NCI-H69 (cell line): ENCODE measurements at regions not wholly inside any gene's neighbourhood (a gene's known extent, or its start where the extent isn't known, plus 50 kb on each side); places are given as distances from the start of the nearest gene placed in this dataset.
"Not testable (repeated sequence)": the region's sequence is repeated elsewhere in the genome, so short reads cannot be mapped to it uniquely, and the experiment has no call there.

ENCODE experiments used
- DNase-seq: peaks from one replicate; lab custom pipeline; 2025; lab: John Stamatoyannopoulos, UW

DNA sequence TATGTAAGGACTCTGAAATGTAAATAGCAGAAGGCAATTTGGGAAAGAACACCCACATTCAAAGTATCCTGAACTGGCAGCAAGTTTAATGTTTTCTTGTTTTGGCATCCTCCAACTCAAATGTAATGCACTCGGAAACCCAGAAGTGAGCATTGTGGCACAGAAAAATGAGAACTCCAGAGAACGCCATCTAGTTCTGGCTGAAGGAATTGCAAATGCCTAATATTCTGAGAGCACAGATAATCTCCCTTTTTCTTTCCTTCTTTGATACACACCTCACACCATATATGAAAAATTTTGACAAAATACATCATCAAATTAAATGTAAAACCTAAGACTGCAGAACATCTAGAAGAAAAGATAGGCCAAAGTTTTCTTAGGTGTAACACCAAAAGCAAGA is 52.1 kb downstream of the PWWP3B start:
- DNase-seq, result no peak

DNA sequence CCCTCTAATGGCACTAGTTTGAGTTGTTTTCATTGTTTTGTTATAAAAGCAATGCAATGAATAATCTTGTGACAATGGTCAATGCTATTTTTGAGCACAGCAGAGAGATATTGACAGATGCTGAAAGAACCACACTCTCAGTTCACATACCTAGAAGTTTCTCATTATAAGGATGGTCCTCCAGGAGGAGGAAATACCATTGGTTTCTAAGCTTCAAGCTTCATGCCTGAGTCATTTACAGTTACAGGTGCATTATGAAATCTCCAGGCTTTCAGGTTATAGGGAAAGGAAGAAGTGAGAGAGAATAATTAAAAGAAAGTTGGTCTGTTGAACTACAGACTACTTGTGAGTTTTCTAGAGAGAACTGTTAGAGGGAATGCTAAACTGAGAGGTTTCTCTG is 75.3 kb downstream of the PWWP3B start:
- DNase-seq, result no peak

DNA sequence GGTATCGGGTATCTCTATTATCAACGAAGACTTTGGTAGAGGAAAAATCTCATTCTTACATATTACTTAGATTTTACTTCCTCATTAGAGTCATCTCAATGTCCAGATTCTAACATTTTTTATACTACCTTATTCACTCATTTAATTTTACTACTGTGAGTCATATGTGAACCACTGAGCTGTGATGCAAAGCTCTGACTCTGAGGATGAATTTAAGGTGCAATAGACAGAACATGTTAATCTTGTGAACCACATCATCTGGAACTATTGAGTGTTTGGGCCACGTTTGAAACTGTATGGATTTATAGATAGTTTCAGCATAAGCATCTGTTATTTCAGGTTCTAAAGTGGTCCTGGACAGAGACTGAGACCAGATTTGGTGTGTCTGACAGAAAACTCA is 78.4 kb downstream of the PWWP3B start:
- no peak for DNase-seq

DNA sequence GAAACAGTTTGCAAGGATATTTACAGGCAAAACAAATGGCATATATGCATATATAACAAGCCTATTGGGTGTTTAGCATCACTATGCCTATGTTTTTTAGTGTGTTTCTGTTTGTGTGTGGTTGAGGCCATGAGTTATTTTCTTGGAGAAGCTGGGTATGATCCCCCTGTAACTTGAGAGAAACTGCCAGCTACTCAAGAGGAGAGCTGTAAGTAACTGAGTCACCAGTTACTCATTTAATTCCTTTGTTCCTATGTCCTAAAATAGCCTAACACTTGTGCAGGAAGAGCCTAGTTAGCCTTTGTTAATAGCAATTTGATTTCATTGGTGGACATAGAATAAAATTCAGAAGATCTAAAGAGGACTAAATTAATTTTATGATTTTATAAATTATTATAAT is 79.1 kb downstream of the PWWP3B start:
- DNase-seq, result no peak

DNA sequence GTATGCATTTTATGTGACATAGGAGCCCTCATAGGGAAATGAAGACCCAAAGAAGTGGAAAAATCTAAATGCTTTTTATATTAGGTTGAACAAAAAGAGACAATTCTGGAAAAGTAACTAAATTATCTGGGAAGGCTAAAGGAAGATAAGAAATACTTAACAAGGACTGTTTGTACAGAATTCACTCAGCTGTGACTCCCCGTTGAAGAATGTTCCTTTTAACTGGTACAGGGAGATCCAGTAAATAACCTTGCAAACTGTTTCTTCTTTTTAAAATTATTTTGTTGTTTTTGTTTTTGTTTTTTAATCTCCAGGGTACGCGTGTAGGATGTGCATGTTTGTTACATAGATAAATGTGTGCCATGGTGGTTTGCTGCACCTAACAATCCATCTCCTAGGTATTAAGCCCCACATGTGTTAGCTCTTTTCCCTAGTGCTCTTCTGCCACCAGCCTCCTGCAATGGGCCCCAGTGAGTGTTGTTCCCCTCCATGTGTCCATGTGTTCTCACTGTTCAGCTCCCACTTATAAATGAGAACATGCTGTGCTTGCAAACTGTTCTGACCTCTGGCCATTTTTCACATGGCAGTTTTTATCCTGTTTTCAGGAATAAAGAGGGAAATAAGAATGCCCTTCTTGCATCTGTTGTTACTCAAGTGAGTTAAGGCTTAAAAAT is 81.7 kb downstream of the PWWP3B start:
- DNase-seq, result no peak

DNA sequence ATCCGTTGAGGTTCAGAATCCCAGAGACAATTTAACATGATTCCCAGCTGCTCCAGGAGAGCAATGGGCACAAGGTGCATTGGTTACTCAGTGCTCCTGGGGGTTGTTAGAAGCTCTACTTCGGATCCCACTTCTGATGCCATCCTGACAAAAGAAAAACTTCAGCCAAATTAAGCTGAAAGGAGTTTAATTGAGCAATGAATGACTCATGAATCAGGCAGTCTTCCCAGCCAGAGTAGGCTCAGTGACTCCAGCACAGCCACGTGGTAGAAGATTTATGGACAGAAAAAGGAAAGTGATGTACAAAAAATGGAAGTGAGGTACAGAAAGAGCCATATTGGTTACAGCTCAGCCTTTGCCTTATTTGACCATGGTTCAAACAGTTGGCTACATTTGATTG is 95.7 kb downstream of the PWWP3B start:
- DNase-seq, result no peak

DNA sequence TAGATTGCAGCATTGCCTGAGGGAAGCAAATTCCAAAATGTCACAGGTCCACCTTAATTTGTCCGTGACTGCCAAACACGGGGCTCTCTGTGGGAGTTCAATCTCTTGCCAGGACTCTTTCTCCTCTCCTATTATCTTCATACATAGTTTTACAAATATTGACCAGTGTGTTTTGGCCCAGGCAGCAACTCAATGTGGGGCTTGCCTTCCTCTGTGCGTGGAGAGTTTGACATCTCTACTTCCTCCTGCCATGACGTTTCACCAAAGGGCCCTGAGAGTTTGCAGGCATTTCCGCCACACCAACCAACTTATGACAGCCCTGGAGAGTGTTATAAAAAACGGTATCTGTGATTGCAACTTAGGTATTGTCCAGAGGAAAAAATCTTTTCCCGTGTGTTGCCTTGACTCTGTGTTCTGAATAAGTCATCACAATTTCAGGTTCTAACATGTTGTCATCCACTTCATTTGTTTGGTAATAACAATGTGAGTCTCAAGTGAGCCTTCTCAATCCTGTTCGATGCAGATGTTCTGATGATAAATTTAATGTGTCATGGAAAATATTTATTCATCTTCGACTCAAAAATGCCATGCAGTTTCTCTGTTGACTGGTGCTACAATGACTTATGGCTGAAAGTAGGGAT is 106.0 kb downstream of the PWWP3B start:
- not testable (repeated sequence) for DNase-seq

DNA sequence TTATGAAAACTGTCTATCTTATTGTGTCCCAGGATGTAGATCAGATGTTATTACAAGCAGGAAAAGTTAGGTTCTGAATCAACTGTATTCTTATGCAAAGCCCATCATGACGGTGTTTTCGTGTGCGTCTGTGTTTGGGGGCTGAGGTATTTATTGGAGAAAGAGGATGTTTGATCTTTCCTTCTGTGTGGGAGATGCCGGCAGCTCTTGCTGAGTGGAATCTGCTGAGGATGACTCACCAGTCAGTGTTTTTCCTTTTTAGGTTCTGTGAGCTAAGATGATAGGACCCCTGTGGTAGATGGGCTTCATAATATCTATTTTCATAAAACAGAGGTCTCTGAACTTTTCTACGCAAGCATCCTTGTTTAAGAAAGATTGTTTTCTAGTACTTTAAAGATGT is 107.1 kb downstream of the PWWP3B start:
- DNase-seq, result not testable (repeated sequence)

DNA sequence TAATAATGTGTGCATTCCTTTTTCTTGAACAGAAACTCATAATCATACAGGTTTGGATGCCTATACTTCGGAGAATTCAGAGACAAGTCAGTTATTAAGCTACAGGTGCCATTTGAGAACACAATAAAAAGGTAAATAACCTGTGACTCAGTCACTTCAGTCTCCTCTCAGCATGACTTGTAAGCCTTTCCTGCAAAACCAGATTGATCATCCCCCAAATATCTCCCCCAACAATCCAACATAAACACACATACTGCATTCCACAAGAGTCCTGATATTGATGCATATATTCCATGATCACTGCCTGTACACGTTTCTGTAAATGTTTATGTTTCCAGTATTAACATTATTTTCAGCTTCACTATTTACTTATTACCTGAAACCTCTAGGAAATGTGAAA is 110.8 kb downstream of the PWWP3B start:
- DNase-seq, result no peak

DNA sequence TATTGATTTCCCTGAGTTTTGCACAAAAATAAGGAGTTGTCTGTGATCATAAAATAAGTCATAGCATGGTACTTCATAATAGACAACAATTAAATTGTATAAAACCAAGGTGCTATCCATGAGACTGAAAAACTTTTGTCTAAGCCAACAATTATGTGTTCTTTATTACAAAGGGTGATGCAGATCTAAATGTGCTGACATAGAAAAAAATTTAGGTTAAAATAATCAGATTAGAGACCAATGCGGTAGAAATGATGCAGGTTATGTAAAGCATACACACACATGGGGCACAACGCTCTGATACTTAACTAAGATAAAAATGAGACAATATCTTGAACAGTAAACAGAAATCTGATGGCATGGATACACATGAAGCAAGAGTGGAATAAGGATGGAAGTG is 113.3 kb downstream of the PWWP3B start:
- DNase-seq, result no peak

DNA sequence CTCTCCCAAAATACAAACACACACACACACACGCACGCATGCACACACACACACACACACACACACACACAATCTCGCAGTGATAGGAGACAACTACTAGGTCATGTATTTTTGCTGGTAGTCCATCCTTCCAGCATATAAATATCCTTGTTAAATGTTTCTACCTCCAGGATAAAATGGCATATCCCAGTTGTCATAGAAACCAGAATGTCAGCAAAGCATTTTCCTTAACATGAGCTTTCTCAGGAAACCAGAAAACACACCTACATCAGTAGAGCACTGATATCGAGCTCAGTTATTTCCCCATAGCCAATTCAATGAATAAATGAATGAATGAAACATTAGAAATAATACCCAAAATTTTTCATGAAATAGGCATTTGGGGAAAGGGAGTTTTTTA is 115.7 kb downstream of the PWWP3B start:
- DNase-seq, result no peak

DNA sequence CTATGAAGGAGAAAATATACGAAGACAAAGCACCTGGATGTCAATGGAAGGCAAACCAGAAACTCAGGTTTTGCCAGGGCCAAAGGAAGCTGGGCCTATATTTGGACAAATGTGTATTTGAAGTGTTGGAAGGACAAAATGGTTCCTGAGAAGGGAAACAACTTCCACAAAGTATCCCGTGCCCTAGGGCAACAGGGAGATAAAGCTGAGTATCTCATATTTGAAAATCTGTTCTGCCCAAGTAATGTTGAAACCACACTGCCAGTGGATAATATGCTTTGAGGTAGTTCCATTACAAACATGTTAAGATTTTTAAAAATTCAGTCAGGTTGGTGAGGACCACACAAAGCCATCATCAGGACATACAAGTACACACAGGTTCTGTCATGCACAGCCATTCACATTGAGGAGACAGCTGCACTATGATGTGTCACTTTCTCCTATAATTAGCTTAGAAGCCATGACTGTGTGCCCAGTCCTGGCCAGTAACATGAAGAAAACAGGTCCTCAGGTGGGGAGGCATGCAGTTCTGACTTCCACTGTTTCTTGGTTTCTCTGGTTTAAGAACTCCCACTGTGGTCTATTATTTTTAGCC is 116.4 kb downstream of the PWWP3B start:
- no peak for DNase-seq

DNA sequence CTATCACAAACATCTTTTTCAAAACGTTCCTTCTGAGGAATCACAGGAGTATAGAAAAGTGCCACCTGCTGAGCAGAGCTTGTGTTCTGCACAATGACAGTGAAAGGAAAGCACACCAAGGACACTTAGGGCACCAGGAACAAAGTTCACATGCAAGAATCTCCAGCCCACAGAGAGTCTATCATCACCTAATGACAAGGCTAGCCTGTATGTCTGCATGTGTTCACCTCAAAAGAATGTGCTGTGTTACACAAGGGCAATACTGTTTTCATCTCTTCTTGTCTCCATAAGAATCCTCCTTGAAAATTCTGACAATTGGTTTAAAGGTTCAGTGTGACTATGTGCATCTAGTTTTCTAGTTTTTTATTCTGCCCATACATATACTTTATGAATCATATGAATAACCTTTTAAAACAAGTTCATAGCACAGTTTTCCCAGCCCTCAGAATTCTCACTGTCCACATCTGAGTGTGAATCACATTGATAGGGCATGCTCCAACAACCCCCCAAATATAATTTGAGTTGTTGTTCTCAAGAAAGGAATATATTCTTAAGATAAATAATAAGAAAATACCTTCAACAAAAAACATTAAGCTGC is 118.0 kb downstream of the PWWP3B start:
- no peak for DNase-seq

DNA sequence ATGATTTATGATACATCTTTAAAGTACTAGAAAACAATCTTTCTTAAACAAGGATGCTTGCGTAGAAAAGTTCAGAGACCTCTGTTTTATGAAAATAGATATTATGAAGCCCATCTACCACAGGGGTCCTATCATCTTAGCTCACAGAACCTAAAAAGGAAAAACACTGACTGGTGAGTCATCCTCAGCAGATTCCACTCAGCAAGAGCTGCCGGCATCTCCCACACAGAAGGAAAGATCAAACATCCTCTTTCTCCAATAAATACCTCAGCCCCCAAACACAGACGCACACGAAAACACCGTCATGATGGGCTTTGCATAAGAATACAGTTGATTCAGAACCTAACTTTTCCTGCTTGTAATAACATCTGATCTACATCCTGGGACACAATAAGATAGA is 122.7 kb downstream of the PWWP3B start:
- DNase-seq, result not testable (repeated sequence)

DNA sequence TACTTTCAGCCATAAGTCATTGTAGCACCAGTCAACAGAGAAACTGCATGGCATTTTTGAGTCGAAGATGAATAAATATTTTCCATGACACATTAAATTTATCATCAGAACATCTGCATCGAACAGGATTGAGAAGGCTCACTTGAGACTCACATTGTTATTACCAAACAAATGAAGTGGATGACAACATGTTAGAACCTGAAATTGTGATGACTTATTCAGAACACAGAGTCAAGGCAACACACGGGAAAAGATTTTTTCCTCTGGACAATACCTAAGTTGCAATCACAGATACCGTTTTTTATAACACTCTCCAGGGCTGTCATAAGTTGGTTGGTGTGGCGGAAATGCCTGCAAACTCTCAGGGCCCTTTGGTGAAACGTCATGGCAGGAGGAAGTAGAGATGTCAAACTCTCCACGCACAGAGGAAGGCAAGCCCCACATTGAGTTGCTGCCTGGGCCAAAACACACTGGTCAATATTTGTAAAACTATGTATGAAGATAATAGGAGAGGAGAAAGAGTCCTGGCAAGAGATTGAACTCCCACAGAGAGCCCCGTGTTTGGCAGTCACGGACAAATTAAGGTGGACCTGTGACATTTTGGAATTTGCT is 123.8 kb downstream of the PWWP3B start:
- not testable (repeated sequence) for DNase-seq

DNA sequence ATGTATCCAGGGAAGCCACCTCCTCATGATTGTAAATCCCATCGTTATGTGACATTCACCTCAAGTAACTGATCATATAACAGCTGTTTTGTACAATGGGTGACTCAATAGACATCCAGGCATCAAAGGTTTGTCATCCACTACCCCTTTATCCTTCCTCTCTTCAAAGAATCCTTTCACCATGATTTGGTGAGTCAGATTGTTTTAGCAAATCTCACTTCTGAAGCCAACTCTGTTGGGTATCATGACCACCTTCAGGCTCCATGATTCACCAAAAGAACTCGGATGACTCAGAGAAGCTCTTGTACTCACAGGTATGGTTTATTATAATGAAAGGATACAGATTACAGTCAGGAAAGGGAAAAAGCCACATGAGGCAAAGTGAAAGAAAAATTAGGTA is 132.1 kb downstream of the PWWP3B start:
- no peak for DNase-seq

DNA sequence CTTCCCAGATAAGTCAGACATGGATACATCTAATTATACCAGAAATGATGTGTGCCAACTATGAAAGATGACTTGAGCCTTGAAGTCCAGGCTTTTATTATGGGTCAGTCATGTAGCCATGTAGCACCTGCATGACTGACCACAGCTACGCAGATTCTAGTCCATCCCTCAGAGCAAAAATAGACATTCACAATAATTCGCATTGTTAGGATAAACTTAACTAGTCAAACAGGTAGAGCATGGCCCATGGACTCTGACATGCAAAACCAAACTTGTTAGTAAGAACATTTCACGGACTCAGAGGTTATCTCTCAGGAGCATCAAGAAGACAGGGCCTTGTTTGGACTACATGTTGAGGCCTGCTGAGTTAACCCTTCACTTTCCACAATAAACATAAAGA is 132.6 kb downstream of the PWWP3B start:
- no peak for DNase-seq

DNA sequence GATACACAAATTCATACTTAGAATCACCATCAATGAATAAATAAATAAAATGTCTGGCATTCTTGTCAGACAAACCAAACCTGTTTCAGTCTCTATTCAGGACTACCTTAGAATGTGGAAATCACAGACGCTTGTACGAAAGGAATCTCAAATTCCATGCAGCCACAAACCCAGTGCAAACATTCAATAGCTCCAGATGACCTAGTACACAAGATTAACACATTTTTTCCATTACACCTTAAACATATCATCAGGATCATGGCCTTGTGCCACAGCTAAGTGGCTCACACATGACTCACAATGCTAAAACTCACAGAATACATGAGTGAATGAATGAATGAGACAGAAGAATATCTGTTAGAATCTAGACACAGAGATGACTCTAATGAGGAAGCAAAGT is 134.2 kb downstream of the PWWP3B start:
- DNase-seq, result no peak

DNA sequence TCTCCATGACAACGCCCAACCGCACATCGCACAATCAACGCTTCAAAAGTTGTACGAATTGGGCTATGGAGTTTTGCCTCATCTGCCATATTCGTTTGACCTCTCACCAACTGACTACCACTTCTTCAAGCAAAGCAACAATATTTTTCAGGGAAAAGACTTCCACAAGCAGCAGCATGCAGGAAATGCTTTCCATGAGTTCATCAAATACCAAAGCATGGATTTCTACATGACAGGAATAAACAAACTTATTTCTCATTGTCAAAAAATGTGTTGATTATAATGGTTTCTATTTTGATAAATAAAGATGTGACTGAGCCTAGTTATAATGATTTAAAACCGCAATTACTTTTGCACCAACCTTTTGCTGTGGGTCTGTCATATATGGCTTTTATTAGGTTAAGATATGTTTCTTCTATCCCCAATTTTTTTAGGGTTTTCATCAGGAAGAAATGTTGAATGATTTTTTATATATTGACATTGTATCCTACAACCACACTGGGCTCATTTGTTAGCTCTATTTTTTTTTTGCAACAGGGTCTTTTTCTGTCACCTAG is 138.4 kb downstream of the PWWP3B start:
- no peak for DNase-seq

DNA sequence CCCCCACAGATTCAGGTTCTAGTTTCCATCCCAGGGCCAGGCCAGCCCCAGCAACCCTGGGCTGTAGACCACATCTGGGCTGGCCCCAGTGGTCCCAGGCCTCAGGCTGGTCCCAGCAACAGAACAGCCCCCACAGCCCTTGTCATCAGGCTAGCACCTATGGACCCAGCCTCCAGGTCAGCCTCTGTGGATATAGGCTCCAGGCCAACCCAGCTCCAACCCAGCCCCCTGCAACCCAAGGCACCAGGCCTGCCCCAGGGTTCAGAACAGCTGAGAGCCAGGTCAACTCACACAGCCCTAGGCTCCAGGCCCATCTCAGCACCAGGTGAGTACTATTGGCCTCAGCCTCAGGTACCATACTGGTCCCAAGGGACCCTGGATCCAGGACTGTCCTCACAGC is 155.3 kb downstream of the PWWP3B start:
- DNase-seq, result no peak

DNA sequence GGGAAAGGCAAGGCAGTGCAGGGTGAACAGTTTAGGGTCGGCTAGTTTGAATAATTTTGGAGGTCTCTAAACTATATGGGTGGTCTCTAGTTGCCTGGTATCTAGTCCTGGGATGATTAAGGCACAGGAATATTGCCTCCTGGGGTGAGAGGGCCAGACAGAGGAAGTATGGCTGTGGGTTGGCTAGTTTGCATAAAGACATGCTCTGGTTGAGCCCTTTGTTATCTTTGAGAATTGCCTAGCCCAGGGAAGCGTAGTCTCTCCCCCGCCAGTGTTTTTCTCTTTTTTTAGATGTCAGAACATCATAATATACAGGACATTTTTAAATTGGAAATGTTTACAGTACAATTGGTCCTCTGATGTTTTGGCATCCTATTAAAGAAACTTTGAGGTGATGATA is 163.5 kb downstream of the PWWP3B start:
- DNase-seq, result no peak

DNA sequence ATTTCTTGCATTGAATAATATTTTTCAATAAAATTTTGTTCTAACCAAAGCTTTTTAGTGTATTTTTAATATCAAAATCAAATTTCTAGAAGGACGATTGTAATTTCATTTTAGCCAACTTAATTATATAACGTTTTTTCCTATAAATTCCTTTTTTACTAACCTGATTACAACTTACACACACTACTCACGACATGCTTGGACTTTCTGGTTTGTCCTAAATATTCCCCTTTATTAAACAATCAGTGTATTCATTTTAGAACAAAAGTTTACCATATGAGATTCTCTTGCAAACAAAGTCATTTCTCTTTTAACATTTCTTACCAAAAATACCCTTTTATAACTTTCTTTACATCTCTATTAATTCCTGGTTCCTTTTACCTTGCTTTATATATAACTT is 173.7 kb downstream of the PWWP3B start:
- no peak for DNase-seq

DNA sequence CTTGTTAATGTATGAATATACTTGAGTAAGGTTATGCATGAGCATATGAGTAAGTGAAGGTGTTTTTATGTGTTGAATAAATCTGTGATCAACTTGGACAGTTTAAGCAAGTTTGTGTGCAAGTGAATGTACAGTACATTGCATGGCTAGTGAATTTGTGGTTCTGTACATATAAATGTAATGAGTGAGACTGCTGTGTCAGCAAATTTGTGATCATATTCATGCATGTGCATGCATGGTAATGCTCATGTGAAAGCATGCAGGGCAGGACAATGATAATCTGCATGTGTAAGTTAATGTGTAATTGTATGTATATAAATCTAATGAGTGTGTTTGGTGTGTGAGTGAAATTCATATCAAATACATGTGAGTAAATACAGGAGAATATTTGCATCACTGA is 188.5 kb downstream of the PWWP3B start:
- no peak for DNase-seq
